PFSK-1 (cell line): ENCODE measurements at regions not wholly inside any gene's neighbourhood (a gene's known extent, or its start where the extent isn't known, plus 50 kb on each side); places are given as distances from the start of the nearest gene placed in this dataset.

ENCODE experiments used
- POLR2AphosphoS5 ChIP-seq: IDR thresholded peaks from 2 replicates; pipeline ENCODE4 v1.6.1; 2012; ENCODE audit warnings: low read depth, mild to moderate bottlenecking, control low read depth, low read length, moderate library complexity
- REST ChIP-seq, 2 experiments: IDR thresholded peaks; 2 replicates each; pipeline versions ENCODE4 v1.6.1 to v1.8.0; 2011 to 2012; ENCODE audit warnings: low read depth in 2 of 2, low read length in 2 of 2, control low read depth in 1 of 2, inconsistent platforms in 1 of 2, mild to moderate bottlenecking in 1 of 2, moderate library complexity in 1 of 2; ENCODE audit not compliant: insufficient read depth in 1 of 2

DNA sequence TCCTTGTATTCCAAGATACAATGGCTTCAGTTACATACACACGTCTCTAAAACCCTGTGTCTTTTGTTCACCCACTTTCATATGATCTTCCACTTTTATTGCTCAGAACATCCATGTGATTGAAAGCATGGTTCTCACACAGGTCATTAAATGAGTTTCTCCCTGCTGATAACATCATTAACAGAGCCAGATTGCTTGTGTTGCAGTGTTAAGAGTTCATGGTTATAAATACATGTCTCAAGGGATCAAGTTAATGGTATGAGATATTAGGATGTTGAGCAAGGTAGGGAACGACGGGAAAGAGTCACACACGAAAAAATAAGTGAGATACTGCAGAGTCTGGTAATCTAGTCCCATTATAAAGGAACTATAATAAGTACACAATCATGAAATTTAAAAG is 861.5 kb downstream of the SORCS1 start:
- TF ChIP-seq POLR2AphosphoS5 (no peak), REST (IDR thresholded peaks at IDR 0.05; ENCODE audit: insufficient read depth in 1 of 2, low read depth in 2 of 2, low read length in 2 of 2) (no peak)
